ENCODE measurements at regions not wholly inside any gene's neighbourhood (a gene's known extent, or its start where the extent isn't known, plus 50 kb on each side); places are given as distances from the start of the nearest gene placed in this dataset.
"Not testable (repeated sequence)": the region's sequence is repeated elsewhere in the genome, so short reads cannot be mapped to it uniquely, and the experiment has no call there.

- H3K4me3 ChIP-seq; H3K9me3 ChIP-seq; H3K36me3 ChIP-seq; H3K27me3 ChIP-seq; intact Hi-C loops (cut with DNase I); H3K27ac ChIP-seq; H3K4me1 ChIP-seq (ENCODE audit: insufficient read depth): not testable (repeated sequence)
- 8 to 9% methylated on average over 5 to 15 of the region's 35 CpGs; no CpG with 5 or more reads in 1 of the 3 donors for WGBS, 3 donors
- peak in 1 of 5 donors; percentile 21 for DNase-seq
Observed at GRCh38 chr1:143424491-143425032, 547.2 kb downstream of the FAM72C start.

GRCh38 chr1:143423832-143424231 is 548.0 kb downstream of the FAM72C start:
- H3K4me3 ChIP-seq; H3K27me3 ChIP-seq; intact Hi-C loops (cut with DNase I); H3K9me3 ChIP-seq; DNase-seq; H3K27ac ChIP-seq; H3K36me3 ChIP-seq; H3K4me1 ChIP-seq (ENCODE audit: insufficient read depth): not testable (repeated sequence)
- WGBS, 3 donors = 36% methylated on average over 5 of the region's 12 CpGs; no CpG with 5 or more reads in 2 of the 3 donors

- WGBS, 3 donors = no CpG with 5 or more reads among the region's 9 CpGs
- H3K27ac ChIP-seq; DNase-seq; H3K4me3 ChIP-seq; H3K27me3 ChIP-seq; H3K9me3 ChIP-seq; H3K36me3 ChIP-seq; H3K4me1 ChIP-seq (ENCODE audit: insufficient read depth); intact Hi-C loops (cut with DNase I): not testable (repeated sequence)
Observed at GRCh38 chr1:143421290-143421689, 550.5 kb downstream of the FAM72C start.
